HG03520 (cell line): ENCODE measurements at regions not wholly inside any gene's neighbourhood (a gene's known extent, or its start where the extent isn't known, plus 50 kb on each side); places are given as distances from the start of the nearest gene placed in this dataset.
"Not testable (repeated sequence)": the region's sequence is repeated elsewhere in the genome, so short reads cannot be mapped to it uniquely, and the experiment has no call there.

ENCODE experiments used
- ATAC-seq: cut with Tn5 transposase; IDR thresholded peaks from one replicate; pipeline ENCODE4 v1.9.1; 2021; ENCODE audit warnings: mild to moderate bottlenecking, moderate library complexity; ENCODE audit not compliant: unreplicated experiment

GRCh38 chr1:143702739-143703138, 269.0 kb downstream of the FAM72C start:
- ATAC-seq, result not testable (repeated sequence)

- no peak for ATAC-seq
Observed at GRCh38 chr1:143699731-143700130, 272.1 kb downstream of the FAM72C start.

- no peak for ATAC-seq
Observed at GRCh38 chr1:143699115-143699514, 272.7 kb downstream of the FAM72C start.

GRCh38 chr1:143698016-143698415, 273.8 kb downstream of the FAM72C start:
- ATAC-seq, result no peak

- no peak for ATAC-seq
Observed at GRCh38 chr1:143694085-143694484, 277.7 kb downstream of the FAM72C start.

- ATAC-seq, result no peak
Observed at GRCh38 chr1:143691971-143692529, 279.7 kb downstream of the FAM72C start.

GRCh38 chr1:143691400-143691891, 280.3 kb downstream of the FAM72C start:
- ATAC-seq, result no peak

- ATAC-seq, result no peak
Observed at GRCh38 chr1:143689781-143690180, 282.0 kb downstream of the FAM72C start.

- no peak for ATAC-seq
Observed at GRCh38 chr1:143680304-143680703, 291.5 kb downstream of the FAM72C start.

- no peak for ATAC-seq
Observed at GRCh38 chr1:143672983-143673382, 298.8 kb downstream of the FAM72C start.

GRCh38 chr1:143667730-143668129, 304.1 kb downstream of the FAM72C start:
- no peak for ATAC-seq

GRCh38 chr1:143666851-143667250, 304.9 kb downstream of the FAM72C start:
- no peak for ATAC-seq

GRCh38 chr1:143665606-143666005, 306.2 kb downstream of the FAM72C start:
- no peak for ATAC-seq

GRCh38 chr1:143663056-143663455, 308.7 kb downstream of the FAM72C start:
- ATAC-seq, result not testable (repeated sequence)

GRCh38 chr1:143661418-143662101, 310.2 kb downstream of the FAM72C start:
- ATAC-seq, result no peak

GRCh38 chr1:143660354-143660941, 311.3 kb downstream of the FAM72C start:
- no peak for ATAC-seq

- ATAC-seq, result no peak
Observed at GRCh38 chr1:143653429-143653802, 318.4 kb downstream of the FAM72C start.

GRCh38 chr1:143652744-143653428, 318.9 kb downstream of the FAM72C start:
- ATAC-seq, result no peak

- ATAC-seq, result no peak
Observed at GRCh38 chr1:143652187-143652586, 319.6 kb downstream of the FAM72C start.

- no peak for ATAC-seq
Observed at GRCh38 chr1:143651350-143651992, 320.3 kb downstream of the FAM72C start.

- ATAC-seq, result not testable (repeated sequence)
Observed at GRCh38 chr1:143644035-143644434, 327.8 kb downstream of the FAM72C start.
